ENCODE measurements at regions not wholly inside any gene's neighbourhood (a gene's known extent, or its start where the extent isn't known, plus 50 kb on each side); places are given as distances from the start of the nearest gene placed in this dataset.
A peak's percentile ranks its signal among the peaks of the same experiment; 100 is the strongest.
"Not testable (repeated sequence)": the region's sequence is repeated elsewhere in the genome, so short reads cannot be mapped to it uniquely, and the experiment has no call there.

- FAIRE-seq, result not testable (repeated sequence)
Measured at GRCh38 chr2:91574255-91574654, 2882.8 kb downstream of the RPIA start.

GRCh38 chr2:91575701-91576100, 2884.2 kb downstream of the RPIA start:
- FAIRE-seq, result not testable (repeated sequence)

DNA sequence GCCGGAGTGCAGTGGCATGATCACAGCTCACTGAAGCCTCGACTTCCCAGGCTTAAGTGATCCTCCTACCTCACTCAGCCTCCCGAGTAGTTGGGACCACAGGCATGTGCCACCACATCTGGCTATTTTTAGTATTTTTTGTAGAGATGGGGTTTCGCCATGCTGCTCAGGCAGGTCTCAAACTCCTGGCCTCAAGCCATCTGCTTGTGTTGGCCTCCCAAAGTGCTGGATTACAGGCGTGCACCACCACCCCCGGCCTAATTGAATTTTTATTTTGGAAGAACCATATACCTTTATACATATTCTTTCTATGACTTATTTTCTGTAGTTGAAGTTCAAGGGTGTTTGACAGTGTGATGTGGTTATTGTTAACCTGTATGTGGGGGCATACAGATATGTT, 2885.9 kb downstream of the RPIA start:
- not testable (repeated sequence) for FAIRE-seq

DNA sequence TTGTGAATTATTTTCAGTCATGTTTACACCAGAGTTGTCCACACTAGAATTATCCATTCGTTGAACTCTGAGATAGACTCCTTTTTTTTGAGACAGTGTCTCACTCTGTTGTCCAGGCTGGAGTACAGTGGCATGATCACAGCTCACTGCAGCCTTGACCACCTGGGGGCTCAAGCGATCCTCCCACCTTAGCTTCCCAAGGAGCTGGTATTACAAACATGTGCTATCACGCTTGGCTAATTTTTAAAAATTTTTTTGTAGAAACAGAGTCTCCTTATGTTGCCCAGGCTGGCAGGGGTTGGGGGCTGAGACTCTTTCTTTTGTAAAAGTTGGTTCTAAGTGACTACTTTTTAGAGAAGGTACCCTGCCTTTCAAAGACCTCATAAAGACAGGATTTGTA, 2887.2 kb downstream of the RPIA start:
- FAIRE-seq, result not testable (repeated sequence)

GRCh38 chr2:91579555-91579954, 2888.1 kb downstream of the RPIA start:
- not testable (repeated sequence) for FAIRE-seq

GRCh38 chr2:91580043-91580442, 2888.6 kb downstream of the RPIA start:
- FAIRE-seq, result not testable (repeated sequence)

DNA sequence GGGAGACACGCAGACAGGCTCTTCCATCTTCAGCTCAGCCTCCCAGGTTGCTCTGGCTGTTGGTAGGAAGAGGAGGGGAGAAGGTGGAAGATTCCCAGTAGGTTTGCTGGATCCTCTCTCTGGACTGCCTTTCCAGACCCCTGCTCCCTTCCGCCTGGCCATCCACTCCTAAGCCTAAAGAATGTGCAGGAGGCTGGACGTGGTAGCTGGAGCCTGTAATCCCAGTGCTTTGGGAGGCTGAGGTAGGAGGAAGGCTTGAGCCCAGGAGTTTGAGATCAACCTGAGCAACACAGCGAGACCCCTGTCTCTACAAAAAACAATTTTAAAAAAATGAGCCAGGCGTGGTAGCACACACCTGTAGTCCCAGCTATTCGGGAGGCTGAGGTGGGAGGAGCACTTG, 2895.6 kb downstream of the RPIA start:
- FAIRE-seq, result not testable (repeated sequence)

DNA sequence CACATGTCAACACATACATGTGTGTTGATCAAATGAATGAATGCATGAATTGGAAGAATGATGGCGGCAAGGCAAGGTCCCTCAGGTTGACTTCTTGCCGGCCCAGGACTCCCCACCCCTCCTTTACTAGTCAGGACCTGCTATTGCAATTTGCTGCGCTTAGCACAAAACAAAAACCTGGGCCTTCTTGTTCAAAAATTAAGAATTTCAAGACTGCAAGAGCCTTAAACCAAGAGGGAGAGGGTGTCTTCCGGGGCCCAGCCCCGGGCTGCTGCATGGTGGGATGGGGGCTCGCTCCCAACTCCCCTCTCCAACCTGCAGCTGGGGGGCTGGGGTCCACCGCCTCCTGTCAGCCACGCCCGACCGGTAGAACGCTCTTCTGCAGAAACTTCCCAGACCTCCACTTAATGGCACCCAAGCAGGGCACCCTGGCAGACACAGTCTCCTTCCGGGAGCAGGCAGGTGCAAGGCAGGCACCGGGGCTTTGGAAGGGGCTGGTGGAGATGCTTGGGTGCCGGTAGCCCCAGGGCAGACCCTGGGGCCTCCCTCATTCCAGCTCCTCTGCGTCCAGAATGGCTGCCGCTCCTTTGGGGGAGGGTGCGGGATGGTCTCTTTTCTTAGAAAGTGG, 2896.5 kb downstream of the RPIA start:
- FAIRE-seq, result not testable (repeated sequence)

DNA sequence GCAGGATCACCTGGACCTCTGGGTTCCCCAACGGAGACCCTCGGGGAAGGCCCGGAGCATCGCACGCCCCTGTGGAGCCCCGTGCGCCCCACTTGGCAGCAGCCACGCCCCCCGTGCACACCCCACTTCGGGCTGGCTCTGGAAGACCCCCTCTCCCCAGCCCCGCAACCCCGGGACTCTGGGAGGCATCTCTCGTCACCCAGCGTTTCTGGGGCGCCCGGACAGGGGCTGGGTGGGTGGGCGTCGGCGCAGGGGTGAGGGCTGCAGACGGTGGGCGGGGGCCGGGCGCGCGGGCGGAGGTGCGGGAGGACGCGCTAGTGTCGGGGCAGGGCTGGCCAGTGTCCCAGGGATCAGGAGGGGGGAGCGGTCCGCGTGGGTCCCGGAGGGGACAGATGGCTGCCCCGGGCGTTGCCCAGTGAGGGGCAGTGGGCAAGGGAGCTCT, 2897.3 kb downstream of the RPIA start:
- not testable (repeated sequence) for FAIRE-seq

DNA sequence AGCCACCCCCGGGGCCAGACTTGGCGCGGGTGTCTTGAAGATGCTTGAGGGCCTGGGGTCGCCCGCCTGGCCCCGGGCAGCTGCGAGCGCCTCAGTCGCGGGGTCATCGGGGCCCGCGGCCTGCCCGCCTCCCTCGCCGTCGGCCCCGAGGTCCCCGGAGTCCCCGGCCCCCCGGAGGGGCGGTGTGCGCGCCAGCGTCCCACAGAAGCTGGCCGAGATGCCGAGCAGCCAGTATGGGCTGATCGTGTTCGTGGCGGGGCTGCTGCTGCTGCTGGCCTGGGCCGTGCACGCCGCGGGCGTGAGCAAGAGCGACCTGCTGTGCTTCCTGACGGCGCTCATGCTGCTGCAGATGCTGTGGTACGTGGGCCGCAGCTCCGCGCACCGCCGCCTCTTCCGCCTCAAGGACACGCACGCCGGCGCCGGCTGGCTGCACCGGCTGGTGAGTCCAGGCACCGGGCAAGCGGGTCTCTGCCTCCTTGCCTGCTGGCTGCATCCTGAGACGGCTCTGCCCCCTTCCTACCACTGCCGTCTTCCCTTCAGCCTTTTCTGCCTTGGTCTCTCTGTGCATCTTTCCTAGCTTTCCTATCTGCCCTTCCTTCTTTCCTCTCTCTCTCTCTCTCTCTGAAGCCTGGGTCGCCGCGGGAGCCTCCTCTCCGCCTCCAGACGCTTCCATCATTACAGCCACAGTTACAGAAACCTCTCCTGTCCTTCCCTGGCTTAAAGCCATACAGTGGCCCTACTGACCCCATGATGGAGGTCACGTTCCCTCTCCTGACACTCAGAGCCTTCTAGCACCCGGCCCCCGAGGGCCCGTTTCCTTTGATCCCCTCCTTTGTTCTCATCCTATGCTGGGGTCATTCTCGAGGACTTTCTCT, 2898.2 kb downstream of the RPIA start:
- not testable (repeated sequence) for FAIRE-seq

DNA sequence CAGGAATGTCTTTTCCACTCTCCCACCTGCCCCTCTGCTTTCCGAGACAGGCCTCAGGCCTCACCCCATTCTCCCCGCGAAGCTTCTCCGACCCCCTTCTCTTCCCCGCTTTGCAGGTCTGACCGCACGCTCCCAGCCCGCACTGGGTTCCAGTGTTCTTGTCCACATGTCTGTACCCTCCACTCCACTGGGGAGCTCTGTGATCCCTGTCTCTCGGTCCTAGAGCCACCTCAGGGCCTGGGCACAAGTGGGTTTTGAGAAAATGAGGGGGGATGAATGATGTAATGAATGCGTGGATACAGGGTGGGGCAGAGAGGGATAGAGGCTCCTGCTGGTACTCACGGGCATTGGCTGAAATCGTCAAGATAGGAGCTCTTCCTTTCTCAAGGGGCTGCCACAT, 2898.9 kb downstream of the RPIA start:
- not testable (repeated sequence) for FAIRE-seq

DNA sequence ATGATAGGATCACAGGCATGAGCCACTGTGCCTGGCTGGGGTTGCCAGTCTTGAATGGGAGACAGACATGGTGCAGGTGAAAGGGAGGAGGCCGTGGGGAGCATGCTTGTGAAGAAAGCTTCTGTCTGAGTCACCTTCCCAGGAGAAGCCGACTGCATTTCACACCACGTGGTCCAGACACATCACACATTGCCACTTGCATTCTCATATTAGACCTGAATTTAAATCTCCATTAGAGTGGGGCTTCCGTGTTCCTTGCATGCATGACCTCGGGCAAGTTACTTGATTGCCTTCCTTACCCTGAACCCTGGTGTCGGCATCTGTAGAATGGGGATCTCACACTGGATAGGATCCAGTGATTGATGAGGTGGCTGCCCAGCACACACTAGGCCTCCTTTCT, 2899.6 kb downstream of the RPIA start:
- FAIRE-seq, result not testable (repeated sequence)

- not testable (repeated sequence) for FAIRE-seq
Measured at GRCh38 chr2:91597436-91597835, 2906.0 kb downstream of the RPIA start.

DNA sequence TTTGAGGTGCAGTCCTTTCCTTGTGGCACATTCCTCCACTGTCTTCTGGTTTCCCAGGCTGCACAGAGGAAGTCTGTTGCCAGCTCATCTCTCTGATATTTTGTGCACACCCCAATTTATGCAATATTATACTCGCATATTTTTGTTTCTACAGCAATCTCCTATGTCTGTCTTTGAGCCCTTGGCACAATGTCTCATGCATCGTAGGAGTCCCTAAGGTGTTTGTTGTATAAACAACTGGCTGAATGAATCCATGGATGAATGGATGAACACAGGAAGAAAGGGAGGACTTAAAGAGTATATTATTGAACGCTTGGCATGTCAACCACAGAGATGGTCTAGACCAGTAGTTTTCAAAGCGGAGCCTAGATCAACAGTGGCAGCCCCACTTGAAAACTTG, 2907.0 kb downstream of the RPIA start:
- FAIRE-seq, result not testable (repeated sequence)

- FAIRE-seq, result not testable (repeated sequence)
Measured at GRCh38 chr2:91599000-91599399, 2907.5 kb downstream of the RPIA start.

GRCh38 chr2:91602860-91603259, 2911.4 kb downstream of the RPIA start:
- not testable (repeated sequence) for FAIRE-seq

GRCh38 chr2:91603996-91604395, 2912.5 kb downstream of the RPIA start:
- FAIRE-seq, result not testable (repeated sequence)

GRCh38 chr2:91604629-91605028, 2913.2 kb downstream of the RPIA start:
- FAIRE-seq, result not testable (repeated sequence)

DNA sequence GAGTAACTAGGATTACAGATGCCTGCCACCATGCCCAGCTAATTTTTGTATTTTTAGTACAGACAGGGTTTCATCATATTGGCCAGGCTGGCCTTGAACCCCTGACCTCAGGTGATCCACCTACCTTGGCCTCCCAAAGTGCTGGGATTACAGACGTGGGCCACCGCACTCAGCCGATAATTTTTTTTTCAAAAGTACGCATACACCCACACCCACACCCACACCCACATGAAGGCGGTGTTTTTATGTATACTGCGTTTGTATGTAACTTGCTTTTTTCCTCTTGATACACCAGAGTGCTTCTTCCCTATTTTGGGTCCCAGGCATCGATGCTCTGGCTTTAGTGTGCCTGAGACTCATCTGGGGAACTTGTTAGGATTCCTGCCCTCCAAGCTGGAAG, 2932.3 kb downstream of the RPIA start:
- FAIRE-seq, result not testable (repeated sequence)

DNA sequence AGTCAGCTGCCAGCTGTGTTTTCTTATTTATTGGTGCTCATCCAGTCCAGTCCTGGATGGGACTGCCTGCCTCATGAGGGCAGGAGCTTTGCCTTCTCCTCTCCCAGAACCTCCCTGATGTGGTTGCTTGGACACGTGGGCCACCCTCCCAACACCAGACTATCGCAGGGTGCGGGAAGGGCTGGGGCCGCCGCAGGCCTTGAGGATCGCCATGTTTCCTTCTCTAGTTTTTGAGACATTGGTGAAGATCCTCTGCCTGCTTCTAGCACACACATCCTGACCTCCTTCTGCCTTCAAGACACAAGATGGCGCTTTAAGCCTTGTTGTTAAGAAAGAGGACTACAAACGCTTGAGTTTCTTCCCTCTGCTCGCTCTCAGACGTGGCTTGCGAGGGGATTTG, 2937.0 kb downstream of the RPIA start:
- FAIRE-seq, result peak; percentile 22

GRCh38 chr2:91657193-91657592, 2965.7 kb downstream of the RPIA start:
- FAIRE-seq, result not testable (repeated sequence)

GRCh38 chr2:91658336-91658735, 2966.9 kb downstream of the RPIA start:
- FAIRE-seq, result not testable (repeated sequence)

DNA sequence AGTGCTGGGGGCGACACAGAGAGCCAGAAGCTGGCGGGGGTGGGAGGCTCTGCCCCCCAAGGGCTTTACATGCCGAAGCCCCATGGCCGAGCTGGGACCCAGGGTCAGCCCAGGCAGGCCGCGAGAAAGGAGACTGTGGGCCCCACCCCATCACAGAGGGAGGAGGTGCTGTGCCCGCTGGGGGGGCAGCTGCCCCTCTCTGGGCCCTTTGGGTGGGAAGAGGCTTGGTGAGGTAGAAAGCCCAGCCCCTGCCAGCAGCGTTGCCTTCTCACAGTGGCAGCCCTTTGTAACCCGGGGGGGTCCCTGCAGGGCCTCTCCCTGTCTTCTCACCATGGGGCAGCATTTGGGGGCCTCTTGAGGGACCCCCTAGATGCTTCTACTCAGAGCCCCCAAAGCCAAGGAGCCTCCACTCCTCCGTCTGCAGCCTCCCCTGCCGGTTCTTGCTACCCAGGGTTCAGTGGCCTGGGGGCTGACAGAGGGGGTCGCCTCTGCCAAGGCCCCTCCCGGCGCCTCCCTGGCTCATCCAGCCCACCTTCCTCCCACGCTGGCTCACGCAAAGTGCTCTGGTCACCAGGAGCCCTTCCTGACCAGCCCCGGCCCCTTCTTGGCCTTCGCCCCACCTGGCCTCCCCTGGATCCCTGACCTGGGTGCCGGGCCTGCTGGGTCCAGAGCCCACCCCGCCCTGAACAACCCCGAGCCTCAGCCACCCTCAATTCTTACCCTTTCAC, 2967.9 kb downstream of the RPIA start:
- FAIRE-seq, result not testable (repeated sequence)
